K562 (cell line): ENCODE measurements at regions not wholly inside any gene's neighbourhood (a gene's known extent, or its start where the extent isn't known, plus 50 kb on each side); places are given as distances from the start of the nearest gene placed in this dataset.

Source experiments
- EP300 ChIP-seq: IDR thresholded peaks from 2 replicates; pipeline ENCODE4 v1.6.1; 2012; ENCODE audit warnings: low read length, improper control_type of control experiment
- FOSL1 ChIP-seq: fragments of 200-800 bp; sonication (Bioruptor generic); conservative IDR thresholded peaks from 2 replicates; pipeline ENCODE4 v1.6.1; 2016; ENCODE audit warnings: missing genetic modification characterization, missing compliant biosample characterization
- GMEB1 ChIP-seq: fragments of 250-450 bp; sonication (Bioruptor Pico); IDR thresholded peaks from 2 replicates; pipeline ENCODE4 v1.4.0; 2020; ENCODE audit warnings: mild to moderate bottlenecking
- IRF2 ChIP-seq: sonication (generic); formaldehyde crosslinking; IDR thresholded peaks from 2 replicates; pipeline ENCODE4 v1.8.1; 2022; ENCODE audit warnings: mild to moderate bottlenecking, missing genetic modification reagents
- KLF10 ChIP-seq: fragments of 250-450 bp; sonication (Bioruptor Pico); IDR thresholded peaks from 2 replicates; pipeline ENCODE4 v1.6.1; 2021; ENCODE audit warnings: matching md5 sums
- LARP7 ChIP-seq: fragments of 450-650 bp; IDR thresholded peaks from 2 replicates; pipeline ENCODE4 v1.6.1; 2016
- LCOR ChIP-seq: sonication (generic); formaldehyde crosslinking; IDR thresholded peaks from 2 replicates; pipeline ENCODE4 v1.8.0; 2022; ENCODE audit warnings: mild to moderate bottlenecking, missing genetic modification reagents
- REST ChIP-seq, 2 experiments: fragments of 450-650 bp; formaldehyde crosslinking in 1 of 2; IDR thresholded peaks; 2 replicates each; pipeline versions ENCODE4 v1.4.0 to v1.6.1; 2014 to 2020; ENCODE audit warnings: mild to moderate bottlenecking in 2 of 2, borderline replicate concordance in 1 of 2, low read depth in 1 of 2
- SIN3A ChIP-seq, 2 experiments: fragments of 150-350 bp in 1 of 2; IDR thresholded peaks; 2 replicates each; pipeline ENCODE4 v1.6.1; 2011 to 2016; ENCODE audit warnings: borderline replicate concordance in 2 of 2, low read depth in 2 of 2, low read length in 2 of 2, mild to moderate bottlenecking in 2 of 2, moderate library complexity in 2 of 2; ENCODE audit not compliant: control insufficient read depth in 1 of 2
- SMAD4 ChIP-seq: fragments of 250-450 bp; sonication (Bioruptor Pico); conservative IDR thresholded peaks from 2 replicates; pipeline ENCODE4 v1.8.0; 2021; ENCODE audit warnings: inconsistent platforms, mild to moderate bottlenecking, moderate library complexity
- YY1 ChIP-seq, 3 experiments: IDR thresholded peaks; 2 replicates each; pipeline ENCODE4 v1.6.1; 2011; ENCODE audit warnings: low read length in 2 of 3, mild to moderate bottlenecking in 2 of 3, moderate library complexity in 2 of 3, borderline replicate concordance in 1 of 3, control low read depth in 1 of 3, low read depth in 1 of 3; ENCODE audit not compliant: insufficient read depth in 3 of 3, insufficient replicate concordance in 2 of 3, control insufficient read depth in 1 of 3, insufficient read length in 1 of 3; ENCODE audit errors: extremely low read depth in 1 of 3
- ZBTB5 ChIP-seq: fragments of 450-650 bp; IDR thresholded peaks from 2 replicates; pipeline ENCODE4 v1.6.1; 2017; ENCODE audit warnings: antibody characterized with exemption
- ZNF561 ChIP-seq: fragments of 450-650 bp; formaldehyde crosslinking; conservative IDR thresholded peaks from 2 replicates; pipeline ENCODE4 v1.4.0; 2020; ENCODE audit warnings: mild to moderate bottlenecking, moderate library complexity

DNA sequence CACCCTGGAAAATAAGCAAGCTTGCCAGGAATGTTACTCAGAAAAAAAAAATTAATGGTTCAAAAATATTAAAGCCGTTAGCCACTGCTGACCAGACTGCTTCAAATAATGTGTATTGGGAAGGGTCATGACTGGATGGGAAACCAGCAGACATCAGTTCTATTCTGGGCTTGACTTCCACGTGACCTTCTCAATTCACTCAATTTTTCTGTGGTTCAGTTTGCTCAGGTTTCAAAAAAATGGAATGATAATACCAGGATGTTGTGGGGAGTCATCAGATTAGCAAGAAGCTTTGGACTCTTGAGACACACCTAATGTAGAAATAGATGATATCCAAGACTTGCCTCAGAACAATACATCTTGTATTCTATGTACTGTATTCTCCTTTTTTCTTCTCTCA lies 541.9 kb upstream of the BOD1L1 start:
- TF ChIP-seq YY1 (IDR thresholded peaks at IDR 0.05; ENCODE audit: borderline replicate concordance in 1 of 3, control insufficient read depth in 1 of 3, extremely low read depth in 1 of 3, insufficient read depth in 3 of 3, insufficient read length in 1 of 3, insufficient replicate concordance in 2 of 3, low read depth in 1 of 3, low read length in 2 of 3): no peak
- TF ChIP-seq ZBTB5: no peak
- TF ChIP-seq LARP7: no peak
- no peak for TF ChIP-seq IRF2 (CRISPR knock-in tag)
- no peak for TF ChIP-seq LCOR
- no peak for TF ChIP-seq REST (IDR thresholded peaks at IDR 0.05; ENCODE audit: borderline replicate concordance)
- no peak for TF ChIP-seq REST (CRISPR knock-in tag; IDR thresholded peaks at IDR 0.05; ENCODE audit: low read depth)
- no peak for TF ChIP-seq SMAD4 (CRISPR knock-in tag)
- no peak for TF ChIP-seq EP300
- no peak for TF ChIP-seq KLF10
- no peak for TF ChIP-seq SIN3A (IDR thresholded peaks at IDR 0.05; ENCODE audit: borderline replicate concordance in 2 of 2, control insufficient read depth in 1 of 2, low read depth in 2 of 2, low read length in 2 of 2)
- no peak for TF ChIP-seq GMEB1 (CRISPR knock-in tag)
- no peak for TF ChIP-seq ZNF561
- no peak for TF ChIP-seq FOSL1 (tag)
